H1 (cell line): ENCODE measurements at regions not wholly inside any gene's neighbourhood (a gene's known extent, or its start where the extent isn't known, plus 50 kb on each side); places are given as distances from the start of the nearest gene placed in this dataset.

Experiments
- CTCF ChIA-PET: fragments of 300-600 bp; sonication (Branson Sonifier 250); formaldehyde crosslinking; loops from one replicate; lab custom pipeline; 2021; ENCODE audit not compliant: partially characterized antibody; lab: Charles Lee
- POLR2A ChIA-PET: fragments of 300-600 bp; sonication (Branson Sonifier 250); formaldehyde crosslinking; loops from one replicate; lab custom pipeline; 2021; ENCODE audit warnings: inconsistent platforms; ENCODE audit not compliant: partially characterized antibody; lab: Charles Lee
- DNase-seq, 2 experiments: peaks; one replicate each; pipeline versions ENCODE4 v3.0.0 to v3.0.0-alpha.2; 2010 to 2022; ENCODE audit warnings: low spot score in 2 of 2, low read depth in 1 of 2, mixed read lengths in 1 of 2
- FAIRE-seq: peaks from 2 replicates; lab custom pipeline; 2011; peaks lifted over from hg19 to GRCh38; lab: Jason Lieb, UNC
- H2AFZ ChIP-seq: 2 replicates; pipeline ENCODE4 v1.8.1; 2012; ENCODE audit warnings: low read length, inconsistent platforms
- H2AK5ac ChIP-seq: 2 replicates; pipeline ENCODE4 v1.6.1; 2013; ENCODE audit warnings: low read depth, low read length
- H2BK120ac ChIP-seq: replicated peaks from 2 replicates; pipeline ENCODE3; 2013; ENCODE audit warnings: low read depth, low read length, inconsistent platforms
- H2BK12ac ChIP-seq: 2 replicates; pipeline ENCODE4 v1.6.1; 2013; ENCODE audit warnings: low read depth, low read length
- H2BK15ac ChIP-seq: 2 replicates; pipeline ENCODE4 v1.6.1; 2013; ENCODE audit warnings: low read length
- H2BK20ac ChIP-seq: 2 replicates; pipeline ENCODE4 v1.6.1; 2013; ENCODE audit warnings: low read length
- H2BK5ac ChIP-seq: 2 replicates; pipeline ENCODE4 v1.6.1; 2013; ENCODE audit warnings: low read depth, low read length
- H3K14ac ChIP-seq: 2 replicates; pipeline ENCODE4 v1.6.1; 2013; ENCODE audit warnings: inconsistent platforms; ENCODE audit not compliant: insufficient read length
- H3K18ac ChIP-seq: 2 replicates; pipeline ENCODE4 v1.6.1; 2013; ENCODE audit warnings: low read length; ENCODE audit errors: extremely low read depth
- H3K23ac ChIP-seq: 2 replicates; pipeline ENCODE4 v1.6.1; 2013; ENCODE audit warnings: inconsistent platforms; ENCODE audit not compliant: insufficient read length
- H3K23me2 ChIP-seq: 2 replicates; pipeline ENCODE4 v1.6.1; 2013; ENCODE audit warnings: low read depth, low read length
- H3K27ac ChIP-seq: 2 replicates; pipeline ENCODE4 v1.6.1; 2011; ENCODE audit warnings: low read depth, low read length, inconsistent platforms
- H3K27me3 ChIP-seq, 4 experiments: replicated peaks in 1 of 4; 1 replicate in 1 of 4; 2 replicates in 3 of 4; pipeline versions ENCODE4 v1.6.1 to v1.8.1; 2011 to 2013; ENCODE audit warnings: low read length in 3 of 4, mild to moderate bottlenecking in 3 of 4, inconsistent platforms in 2 of 4, mixed read lengths in 2 of 4, moderate library complexity in 1 of 4; ENCODE audit not compliant: control insufficient read depth in 3 of 4, insufficient read depth in 3 of 4; ENCODE audit errors: extremely low read depth in 1 of 4
- H3K36me3 ChIP-seq, 4 experiments: 2 replicates each; pipeline versions ENCODE4 v1.6.1 to v1.8.1; 2011 to 2013; ENCODE audit warnings: mild to moderate bottlenecking in 4 of 4, low read length in 3 of 4, moderate library complexity in 2 of 4, control low read depth in 1 of 4, inconsistent platforms in 1 of 4; ENCODE audit not compliant: insufficient read depth in 4 of 4, control insufficient read depth in 2 of 4
- H3K4ac ChIP-seq: replicated peaks from 2 replicates; pipeline ENCODE3; 2013; ENCODE audit warnings: low read length, low read depth, mixed read lengths, inconsistent platforms; ENCODE audit not compliant: insufficient read length
- H3K4me1 ChIP-seq, 4 experiments: replicated peaks in 1 of 4; 1 replicate in 1 of 4; 2 replicates in 3 of 4; pipeline versions ENCODE4 v1.6.1 to v1.8.1; 2011 to 2013; ENCODE audit warnings: low read length in 3 of 4, inconsistent platforms in 2 of 4, mixed read lengths in 1 of 4; ENCODE audit not compliant: insufficient read depth in 4 of 4, control insufficient read depth in 3 of 4
- H3K4me2 ChIP-seq, 2 experiments: 2 replicates each; pipeline versions ENCODE4 v1.6.1 to v1.8.1; 2011 to 2013; ENCODE audit warnings: low read depth in 2 of 2, low read length in 2 of 2, control low read depth in 1 of 2, inconsistent platforms in 1 of 2, mild to moderate bottlenecking in 1 of 2; ENCODE audit not compliant: insufficient read depth in 1 of 2
- H3K4me3 ChIP-seq, 4 experiments: fragments of 200-600, 300-600 bp in 1 of 4; sonication (generic), shearing (Covaris generic), sonication (Bioruptor Twin) in 1 of 4; 2 replicates each; pipeline versions ENCODE4 v1.5.1 to v1.8.1; 2011 to 2016; ENCODE audit warnings: low read length in 4 of 4, low read depth in 3 of 4, control low read depth in 2 of 4, inconsistent platforms in 2 of 4, mild to moderate bottlenecking in 2 of 4, mixed read lengths in 1 of 4, moderate library complexity in 1 of 4; ENCODE audit not compliant: insufficient read depth in 2 of 4; ENCODE audit errors: extremely low read depth in 1 of 4
- H3K56ac ChIP-seq: replicated peaks from 2 replicates; pipeline ENCODE3; 2013; ENCODE audit warnings: low read depth, mild to moderate bottlenecking, mixed read lengths, low read length, inconsistent platforms; ENCODE audit not compliant: insufficient read length
- H3K79me1 ChIP-seq: 2 replicates; pipeline ENCODE4 v1.6.1; 2013; ENCODE audit warnings: low read depth, low read length, control low read depth
- H3K79me2 ChIP-seq, 2 experiments: 2 replicates each; pipeline versions ENCODE4 v1.6.1 to v1.8.1; 2012 to 2013; ENCODE audit warnings: low read length in 2 of 2, mild to moderate bottlenecking in 2 of 2, inconsistent platforms in 1 of 2; ENCODE audit not compliant: insufficient read depth in 2 of 2, control insufficient read depth in 1 of 2
- H3K9ac ChIP-seq, 4 experiments: replicated peaks in 1 of 4; 1 replicate in 1 of 4; 2 replicates in 3 of 4; pipeline versions ENCODE4 v1.6.1 to v1.8.1; 2011 to 2013; ENCODE audit warnings: low read depth in 3 of 4, low read length in 3 of 4, control low read depth in 2 of 4, mild to moderate bottlenecking in 2 of 4, moderate library complexity in 2 of 4, inconsistent platforms in 1 of 4; ENCODE audit errors: extremely low read depth in 1 of 4
- H3K9me3 ChIP-seq, 2 experiments: 2 replicates each; pipeline versions ENCODE4 v1.6.1 to v1.8.1; 2012 to 2013; ENCODE audit warnings: mild to moderate bottlenecking in 2 of 2, moderate library complexity in 2 of 2, control low read depth in 1 of 2, inconsistent platforms in 1 of 2, low read depth in 1 of 2, low read length in 1 of 2, mixed read lengths in 1 of 2; ENCODE audit not compliant: insufficient read depth in 2 of 2
- H4K20me1 ChIP-seq, 2 experiments: replicated peaks in 1 of 2; 2 replicates each; pipeline versions ENCODE3 to v1.8.1; 2011 to 2013; ENCODE audit warnings: inconsistent platforms in 2 of 2, low read length in 2 of 2, mild to moderate bottlenecking in 1 of 2; ENCODE audit not compliant: insufficient read depth in 2 of 2, control insufficient read depth in 1 of 2
- H4K5ac ChIP-seq: 2 replicates; pipeline ENCODE4 v1.6.1; 2013; ENCODE audit warnings: low read length, low read depth, mixed read lengths, inconsistent platforms; ENCODE audit not compliant: insufficient read length
- H4K8ac ChIP-seq: 2 replicates; pipeline ENCODE4 v1.8.0; 2013; ENCODE audit warnings: mild to moderate bottlenecking, moderate library complexity, low read length, inconsistent platforms; ENCODE audit not compliant: insufficient read depth; ENCODE audit errors: extremely low read depth
- H4K91ac ChIP-seq: replicated peaks from 2 replicates; pipeline ENCODE3; 2013; ENCODE audit warnings: low read length, mixed read lengths, inconsistent platforms; ENCODE audit not compliant: insufficient read length
- BACH1 ChIP-seq: IDR thresholded peaks from 2 replicates; pipeline ENCODE4 v1.6.1; 2012; ENCODE audit warnings: low read length, improper control_type of control experiment
- CTCF ChIP-seq, 3 experiments: IDR thresholded peaks; 1 replicate in 2 of 3; 2 replicates in 1 of 3; pipeline versions ENCODE4 v1.5.1 to v1.6.1; 2011; ENCODE audit warnings: low read length in 3 of 3, mild to moderate bottlenecking in 3 of 3, inconsistent platforms in 2 of 3, low read depth in 1 of 3, moderate library complexity in 1 of 3; ENCODE audit not compliant: insufficient read depth in 1 of 3; ENCODE audit errors: control extremely low read depth in 1 of 3
- HDAC2 ChIP-seq, 2 experiments: fragments of 300-600 bp in 1 of 2; sonication (generic) in 1 of 2; IDR thresholded peaks; 2 replicates each; pipeline ENCODE4 v1.6.1; 2011 to 2012; ENCODE audit warnings: low read depth in 2 of 2, low read length in 2 of 2, mild to moderate bottlenecking in 2 of 2, moderate library complexity in 2 of 2, borderline replicate concordance in 1 of 2, inconsistent platforms in 1 of 2
- NANOG ChIP-seq: IDR thresholded peaks from 2 replicates; pipeline ENCODE4 v1.6.1; 2011; ENCODE audit warnings: low read length, low read depth, mild to moderate bottlenecking, inconsistent platforms; ENCODE audit not compliant: insufficient read depth, poor library complexity, severe bottlenecking
- RXRA ChIP-seq: IDR thresholded peaks from 2 replicates; pipeline ENCODE4 v1.6.1; 2011; ENCODE audit warnings: low read depth, mild to moderate bottlenecking, low read length, moderate library complexity; ENCODE audit not compliant: insufficient read depth
- SAP30 ChIP-seq: fragments of 300-600 bp; sonication (generic); IDR thresholded peaks from 2 replicates; pipeline ENCODE4 v1.7.1; 2012; ENCODE audit warnings: low read length, moderate library complexity, mild to moderate bottlenecking, inconsistent platforms; ENCODE audit not compliant: insufficient read depth, insufficient replicate concordance
- SIN3A ChIP-seq, 2 experiments: IDR thresholded peaks in 1 of 2; conservative IDR thresholded peaks in 1 of 2; 2 replicates each; pipeline ENCODE4 v1.6.1; 2011 to 2012; ENCODE audit warnings: low read length in 2 of 2, improper control_type of control experiment in 1 of 2, low read depth in 1 of 2, mild to moderate bottlenecking in 1 of 2
- SP1 ChIP-seq: IDR thresholded peaks from 2 replicates; pipeline ENCODE4 v1.6.1; 2011; ENCODE audit warnings: low read depth, low read length
- SUZ12 ChIP-seq: fragments of 200-600 bp; sonication (generic); IDR thresholded peaks from 2 replicates; pipeline ENCODE4 v1.6.1; 2012; ENCODE audit warnings: mild to moderate bottlenecking, inconsistent platforms, low read length, moderate library complexity, mixed read lengths
- WGBS, 2 experiments: shearing (Covaris generic) in 1 of 2; methylation state at CpG; one replicate each; pipeline versions ENCODE4 v1.1.6 to v1.1.7; 2013 to 2015; ENCODE audit warnings: low lambda C conversion rate in 2 of 2, mixed read lengths in 2 of 2, inconsistent platforms in 1 of 2, low coverage in 1 of 2, missing lambda C conversion rate in 1 of 2; ENCODE audit not compliant: insufficient replicate concordance in 2 of 2, insufficient coverage in 1 of 2, insufficient read length in 1 of 2; ENCODE audit errors: extremely low coverage in 1 of 2, missing lambda C conversion rate in 1 of 2; 5-methylcytosine and 5-hydroxymethylcytosine counted together

DNA sequence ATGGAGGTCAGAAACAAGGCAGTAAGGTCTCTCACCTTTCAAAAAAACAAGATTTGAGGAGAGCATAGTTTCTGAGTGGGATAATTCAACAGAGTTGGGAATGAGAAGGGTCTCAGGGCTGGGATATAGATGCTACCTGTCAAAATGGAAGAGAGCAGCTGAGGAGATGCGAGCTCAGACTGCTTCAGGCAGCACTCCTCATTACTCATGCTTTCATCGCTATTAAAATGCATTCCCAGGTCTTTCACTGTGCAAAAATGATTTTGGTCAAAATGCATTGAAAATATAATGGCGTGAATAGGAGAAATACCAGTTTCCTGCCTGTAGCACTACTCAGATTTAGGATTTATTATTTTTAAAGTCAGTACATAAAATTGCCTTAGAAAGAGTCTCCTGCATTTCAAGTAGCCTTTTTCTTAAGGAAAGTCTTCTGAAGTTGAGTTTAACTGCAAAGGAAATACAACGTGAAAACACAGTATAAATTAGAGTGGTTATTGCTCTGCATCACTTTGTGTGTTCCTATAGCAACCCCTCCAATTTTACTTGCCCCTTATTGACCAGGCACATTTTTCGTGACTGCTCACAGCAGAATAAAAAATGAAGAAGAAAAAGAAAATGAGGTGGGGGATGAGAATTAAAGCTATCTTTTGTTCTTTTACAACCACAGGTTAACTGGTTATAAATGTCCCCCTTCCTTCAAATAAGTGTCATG lies 724.8 kb upstream of the SEMA6A start:
- Histone ChIP-seq H4K20me1 (no peaks in the 10 kb centered on the region), H4K8ac (no peak overlapping the region), H3K23me2 (no peaks in the 10 kb centered on the region), H4K91ac (no peak overlapping the region), H3K79me1 (no peaks in the 10 kb centered on the region), H2BK120ac (no peak overlapping the region), H3K56ac (no peak overlapping the region), H3K9me3 (no peaks in the 10 kb centered on the region), H3K36me3 (no peaks in the 10 kb centered on the region), H2BK15ac (no peak overlapping the region), H2BK20ac (no peak overlapping the region), H3K27ac (no peak overlapping the region), H3K18ac (no peak overlapping the region), H3K23ac (no peak overlapping the region), H2BK5ac (no peak overlapping the region), H3K4me2 (no peak overlapping the region), H3K14ac (no peak overlapping the region), H3K4me1 (no peaks in the 10 kb centered on the region), H3K4me3 (no peak overlapping the region), H2BK12ac (no peak overlapping the region), H3K9ac (no peak overlapping the region), H3K4ac (no peak overlapping the region), H4K5ac (no peak overlapping the region), H3K27me3 (peaks cover 0 to 1% (median 0%) of the 10 kb centered on the region in 4 experiments; a peak in 1 of 7 replicates), H3K79me2 (no peaks in the 10 kb centered on the region), H2AK5ac (no peak overlapping the region), H2AFZ (no peak overlapping the region; the same call in 1 of the 2 replicates)
- 88% methylated on average over 5 of the region's 5 CpGs; no CpG with 5 or more reads in 1 of the 2 experiments for WGBS, 2 experiments
- DNase-seq (no peak), FAIRE-seq (no peak)
- POLR2A ChIA-PET, result interaction anchor here (1.0 kb wide), 1 partner anchor 107 kb away, joined by 3 read pairs; no protein-coding TSS in a partner anchor
- TF ChIP-seq SIN3A (conservative IDR thresholded peaks at IDR 0.05 in 1 of 2, IDR thresholded peaks at IDR 0.05 in 1 of 2; ENCODE audit: low read depth in 1 of 2, low read length in 2 of 2) (no peak), SP1 (no peak), CTCF (IDR thresholded peaks at IDR 0.05; ENCODE audit: control extremely low read depth in 1 of 3, insufficient read depth in 1 of 3, low read depth in 1 of 3, low read length in 3 of 3) (no peak), NANOG (no peak), SAP30 (no peak), RXRA (no peak), SUZ12 (no peak), HDAC2 (IDR thresholded peaks at IDR 0.05; ENCODE audit: borderline replicate concordance in 1 of 2, low read depth in 2 of 2, low read length in 2 of 2) (no peak), BACH1 (no peak)
- CTCF ChIA-PET, result interaction anchor here (1.5 kb wide), 1 partner anchor 17 kb away, joined by 3 read pairs; no protein-coding TSS in a partner anchor
